HG03378 (cell line): ENCODE measurements at regions not wholly inside any gene's neighbourhood (a gene's known extent, or its start where the extent isn't known, plus 50 kb on each side); places are given as distances from the start of the nearest gene placed in this dataset.

Experiments used
- ATAC-seq: cut with Tn5 transposase; IDR thresholded peaks from one replicate; pipeline ENCODE4 v1.9.1; 2021; ENCODE audit warnings: mild to moderate bottlenecking, moderate library complexity; ENCODE audit not compliant: unreplicated experiment

- no peak for ATAC-seq
These were observed 295.4 kb downstream of the BCOR start for GRCh38 chrX:39802354-39802753.

- no peak for ATAC-seq
These were observed 294.9 kb downstream of the BCOR start for GRCh38 chrX:39802908-39803307.

- ATAC-seq, result no peak
These were observed 292.7 kb downstream of the BCOR start for GRCh38 chrX:39805022-39805421.

- ATAC-seq, result no peak
These were observed 291.9 kb downstream of the BCOR start for GRCh38 chrX:39805825-39806224.

GRCh38 chrX:39808471-39808917, 289.3 kb downstream of the BCOR start:
- no peak for ATAC-seq

- no peak for ATAC-seq
These were observed 288.4 kb downstream of the BCOR start for GRCh38 chrX:39809331-39809730.

GRCh38 chrX:39810901-39811300, 286.9 kb downstream of the BCOR start:
- ATAC-seq, result no peak

GRCh38 chrX:39811376-39811775, 286.4 kb downstream of the BCOR start:
- ATAC-seq, result no peak

GRCh38 chrX:39813631-39814277, 284.0 kb downstream of the BCOR start:
- ATAC-seq, result no peak

GRCh38 chrX:39814391-39814790, 283.4 kb downstream of the BCOR start:
- ATAC-seq, result no peak

GRCh38 chrX:39815631-39816030, 282.1 kb downstream of the BCOR start:
- ATAC-seq, result peak; percentile 86

GRCh38 chrX:39816871-39817731, 280.7 kb downstream of the BCOR start:
- ATAC-seq, result no peak

- no peak for ATAC-seq
These were observed 279.8 kb downstream of the BCOR start for GRCh38 chrX:39817754-39818470.

GRCh38 chrX:39818750-39819149, 279.0 kb downstream of the BCOR start:
- ATAC-seq, result no peak

- no peak for ATAC-seq
These were observed 277.6 kb downstream of the BCOR start for GRCh38 chrX:39819921-39820849.

GRCh38 chrX:39820938-39821708, 276.6 kb downstream of the BCOR start:
- no peak for ATAC-seq

GRCh38 chrX:39821709-39822095, 276.1 kb downstream of the BCOR start:
- no peak for ATAC-seq

GRCh38 chrX:39822133-39822748, 275.5 kb downstream of the BCOR start:
- no peak for ATAC-seq

GRCh38 chrX:39823424-39823823, 274.3 kb downstream of the BCOR start:
- no peak for ATAC-seq
